ENCODE measurements at regions not wholly inside any gene's neighbourhood (a gene's known extent, or its start where the extent isn't known, plus 50 kb on each side); places are given as distances from the start of the nearest gene placed in this dataset.

- intact Hi-C loops (cut with DNase I): no loop called here
- DNase-seq (ENCODE audit: extremely low spot score): no peak
- H3K27ac ChIP-seq (replicated peaks in 1 of 4): no peak overlapping the region
- no peak overlapping the region for H3K4me3 ChIP-seq
- H3K27me3 ChIP-seq: no peaks in the 10 kb centered on the region
- H3K4me1 ChIP-seq: peaks cover 0 to 10% (median 3%) of the 10 kb centered on the region in 4 donors
- WGBS: 97% methylated on average over 4 of the region's 4 CpGs
- no peak for TF ChIP-seq EP300 (IDR thresholded peaks at IDR 0.05)
- no peak for TF ChIP-seq POLR2AphosphoS5 (IDR thresholded peaks at IDR 0.05)
- TF ChIP-seq CTCF (IDR thresholded peaks at IDR 0.05): no peak
- no peak for TF ChIP-seq POLR2A (IDR thresholded peaks at IDR 0.05; ENCODE audit: low read depth)
- no peaks in the 10 kb centered on the region for H3K36me3 ChIP-seq
- H3K9me3 ChIP-seq: no peaks in the 10 kb centered on the region
These were observed 407.3 kb upstream of the ANO3 start for GRCh38 chr11:25924586-25924985.

- no peak for DNase-seq (ENCODE audit: extremely low spot score)
- H3K4me3 ChIP-seq: no peak overlapping the region
- no peaks in the 10 kb centered on the region for H3K9me3 ChIP-seq
- no peaks in the 10 kb centered on the region for H3K36me3 ChIP-seq
- no peaks in the 10 kb centered on the region for H3K27me3 ChIP-seq
- no peak overlapping the region for H3K27ac ChIP-seq (replicated peaks in 1 of 4)
- no peak for TF ChIP-seq CTCF (IDR thresholded peaks at IDR 0.05)
- 99% methylated on average over 2 of the region's 2 CpGs for WGBS
- intact Hi-C loops (cut with DNase I): no loop called here
- H3K4me1 ChIP-seq: peaks cover 0 to 10% (median 3%) of the 10 kb centered on the region in 4 donors
These were observed 406.6 kb upstream of the ANO3 start for GRCh38 chr11:25925359-25925758.

- 39% methylated on average over 3 of the region's 3 CpGs for WGBS
- H3K27ac ChIP-seq (replicated peaks in 1 of 4): no peak overlapping the region
- intact Hi-C loops (cut with DNase I): no loop called here
These were observed 404.4 kb upstream of the ANO3 start for GRCh38 chr11:25927411-25927953.

DNA sequence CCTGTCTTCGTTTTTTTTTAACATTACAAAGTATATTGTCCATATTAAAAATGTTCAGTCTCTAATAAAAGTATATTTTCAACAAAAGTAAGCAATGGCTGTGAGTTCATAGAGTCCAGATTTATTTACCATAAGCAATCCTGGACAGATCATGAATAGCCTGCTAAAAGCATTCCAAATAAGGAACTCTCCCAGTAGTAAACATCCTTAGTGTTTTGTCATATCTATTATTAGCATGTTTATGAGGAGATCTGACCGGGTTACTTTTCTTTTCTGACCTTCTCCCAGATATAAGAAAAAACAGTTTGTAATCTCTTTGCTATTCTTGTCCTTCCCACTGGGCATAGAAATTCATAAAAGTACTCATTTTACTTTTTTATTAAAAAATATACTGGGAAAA lies 403.9 kb upstream of the ANO3 start:
- intact Hi-C loops (cut with DNase I): no loop called here
- H3K36me3 ChIP-seq: no peaks in the 10 kb centered on the region
- H3K27ac ChIP-seq (replicated peaks in 1 of 4): no peak overlapping the region
- H3K4me1 ChIP-seq: peaks cover 0 to 10% (median 3%) of the 10 kb centered on the region in 4 donors
- no peak for DNase-seq (ENCODE audit: extremely low spot score)
- no peak overlapping the region for H3K4me3 ChIP-seq
- TF ChIP-seq EP300 (IDR thresholded peaks at IDR 0.05): no peak
- TF ChIP-seq CTCF (IDR thresholded peaks at IDR 0.05): no peak
- TF ChIP-seq POLR2A (IDR thresholded peaks at IDR 0.05; ENCODE audit: low read depth): no peak
- TF ChIP-seq POLR2AphosphoS5 (IDR thresholded peaks at IDR 0.05): no peak
- no peaks in the 10 kb centered on the region for H3K27me3 ChIP-seq
- H3K9me3 ChIP-seq: no peaks in the 10 kb centered on the region
- WGBS: 27% methylated on average over 2 of the region's 2 CpGs

More at GRCh38 chr11:25927411-25927953, 404.4 kb upstream of the ANO3 start:
- H3K4me1 ChIP-seq: peaks cover 0 to 10% (median 3%) of the 10 kb centered on the region in 4 donors
- no peak for DNase-seq (ENCODE audit: extremely low spot score)
- no peak overlapping the region for H3K4me3 ChIP-seq
- no peaks in the 10 kb centered on the region for H3K36me3 ChIP-seq
- TF ChIP-seq POLR2AphosphoS5 (IDR thresholded peaks at IDR 0.05): no peak
- TF ChIP-seq POLR2A (IDR thresholded peaks at IDR 0.05; ENCODE audit: low read depth): no peak
- TF ChIP-seq EP300 (IDR thresholded peaks at IDR 0.05): no peak
- TF ChIP-seq CTCF (IDR thresholded peaks at IDR 0.05): no peak
- H3K9me3 ChIP-seq: no peaks in the 10 kb centered on the region
- H3K27me3 ChIP-seq: no peaks in the 10 kb centered on the region

GRCh38 chr11:25938952-25939351 lies 393.0 kb upstream of the ANO3 start:
- intact Hi-C loops (cut with DNase I): no loop called here
- no peak for DNase-seq (ENCODE audit: extremely low spot score)
- WGBS: 50% methylated on average over 1 of the region's 1 CpG

More at GRCh38 chr11:25938952-25939351, 393.0 kb upstream of the ANO3 start:
- Histone ChIP-seq H3K36me3 (no peaks in the 10 kb centered on the region), H3K27me3 (no peaks in the 10 kb centered on the region), H3K4me3 (no peak overlapping the region), H3K4me1 (no peaks in the 10 kb centered on the region), H3K27ac (replicated peaks in 1 of 4) (no peak overlapping the region), H3K9me3 (no peaks in the 10 kb centered on the region)
- TF ChIP-seq POLR2AphosphoS5 (IDR thresholded peaks at IDR 0.05) (no peak), POLR2A (IDR thresholded peaks at IDR 0.05; ENCODE audit: low read depth) (no peak), CTCF (IDR thresholded peaks at IDR 0.05) (no peak), EP300 (IDR thresholded peaks at IDR 0.05) (no peak)
